ENCODE measurements at regions not wholly inside any gene's neighbourhood (a gene's known extent, or its start where the extent isn't known, plus 50 kb on each side); places are given as distances from the start of the nearest gene placed in this dataset.
"Not testable (repeated sequence)": the region's sequence is repeated elsewhere in the genome, so short reads cannot be mapped to it uniquely, and the experiment has no call there.

DNA sequence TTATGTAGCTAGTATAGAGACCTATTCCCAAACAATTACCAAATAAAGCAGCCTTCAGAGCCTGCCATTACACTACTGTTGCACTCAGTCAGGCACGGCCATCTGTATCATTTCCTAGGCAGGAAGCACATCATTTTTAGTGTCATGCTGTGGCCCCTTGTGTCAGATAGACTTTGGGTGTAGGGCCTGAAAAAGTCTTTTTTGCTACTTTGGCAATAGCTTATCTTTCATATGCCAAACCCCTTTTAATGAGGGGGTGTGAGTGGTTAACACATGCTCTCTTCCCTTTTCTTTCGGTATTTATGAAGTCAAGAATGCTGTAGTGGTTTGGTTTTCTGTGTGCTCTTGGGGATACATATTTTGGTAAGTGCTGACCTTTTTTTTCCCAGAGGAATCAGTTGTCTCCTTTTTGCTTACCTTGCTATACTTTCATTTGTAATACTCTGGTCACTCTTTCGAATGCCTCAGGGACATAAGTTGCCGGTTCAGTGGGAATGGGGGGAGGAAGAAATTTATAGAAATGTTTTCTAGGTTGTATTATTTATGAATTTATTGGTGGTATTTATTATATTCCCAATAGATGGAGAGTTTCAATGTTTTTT, 209.8 kb downstream of the CSNK1G3 start:
- no peak for DNase-seq

DNA sequence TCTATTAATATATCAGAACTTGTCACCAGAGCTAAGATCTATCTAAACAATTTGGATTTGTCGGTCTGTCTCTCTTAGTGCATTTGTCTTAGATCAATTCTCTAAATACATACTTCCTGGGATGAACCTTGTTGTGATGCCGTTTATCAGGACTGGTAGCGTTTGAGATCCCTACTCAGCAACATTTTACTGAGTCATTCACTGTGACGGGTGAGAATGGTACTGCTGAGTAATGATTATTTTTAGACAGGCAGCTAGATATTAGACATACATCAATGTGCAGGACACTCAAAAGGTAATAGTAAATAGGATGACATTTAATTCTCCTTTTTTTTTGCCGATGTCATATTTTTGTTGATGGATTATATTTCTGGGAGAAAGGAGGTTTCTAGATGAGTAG, 209.0 kb downstream of the CSNK1G3 start:
- no peak for DNase-seq

DNA sequence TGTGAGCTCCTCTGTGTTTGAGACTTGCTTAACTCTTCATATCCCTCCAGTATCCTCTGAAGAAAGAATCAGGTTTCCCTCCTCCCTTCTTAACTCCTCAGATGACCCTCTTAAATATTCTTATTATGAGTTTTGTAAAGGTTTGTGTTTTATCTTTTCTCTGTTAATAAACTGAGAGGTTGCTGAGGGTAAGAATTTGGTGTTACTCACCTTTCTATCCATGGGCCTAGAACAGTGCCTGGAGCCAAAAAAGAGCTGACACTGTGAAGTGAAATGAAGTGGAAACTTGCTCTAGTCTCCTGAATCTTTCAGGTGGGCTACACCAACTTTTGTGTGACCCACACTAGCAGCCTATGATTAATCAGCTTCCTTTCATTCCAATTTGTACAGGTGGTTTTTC, 208.4 kb downstream of the CSNK1G3 start:
- no peak for DNase-seq

DNA sequence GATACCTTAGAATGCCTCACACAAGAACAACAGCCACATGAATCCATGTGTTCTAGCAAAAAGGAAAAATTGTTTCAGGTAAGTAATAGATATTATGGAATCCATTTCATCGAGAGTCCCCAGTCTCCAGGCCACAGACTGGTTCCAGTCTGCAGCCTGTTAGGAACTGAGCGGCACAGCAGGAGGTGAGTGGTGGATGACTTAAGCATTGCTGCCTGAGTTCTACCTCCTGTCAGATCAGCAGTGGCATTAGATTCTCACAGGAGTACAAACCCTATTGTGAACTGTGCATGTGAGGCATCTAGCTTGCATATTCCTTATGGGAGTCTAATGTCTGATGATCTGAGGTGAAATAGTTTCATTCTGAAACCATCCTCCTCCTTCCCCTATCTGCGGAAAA, 207.0 kb downstream of the CSNK1G3 start:
- no peak for DNase-seq

DNA sequence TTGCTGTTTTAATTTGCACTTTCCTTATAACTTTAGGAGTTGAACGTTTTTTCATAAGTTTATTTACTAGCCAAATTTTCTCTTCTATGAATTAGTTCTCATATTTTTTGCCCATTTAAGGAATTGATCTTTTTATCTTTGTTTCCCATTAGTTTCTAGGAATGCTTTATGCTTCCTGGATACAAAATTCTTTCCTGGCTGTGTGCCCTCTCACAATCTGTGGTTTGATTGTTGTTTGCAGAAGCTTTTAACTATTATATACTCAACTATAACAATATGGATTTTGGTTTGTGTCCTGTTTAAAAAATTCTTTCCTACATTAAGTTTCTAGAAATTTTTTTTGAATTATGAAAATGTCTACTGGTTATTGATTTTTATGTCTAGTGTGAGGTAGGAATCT, 206.3 kb downstream of the CSNK1G3 start:
- DNase-seq, result no peak

DNA sequence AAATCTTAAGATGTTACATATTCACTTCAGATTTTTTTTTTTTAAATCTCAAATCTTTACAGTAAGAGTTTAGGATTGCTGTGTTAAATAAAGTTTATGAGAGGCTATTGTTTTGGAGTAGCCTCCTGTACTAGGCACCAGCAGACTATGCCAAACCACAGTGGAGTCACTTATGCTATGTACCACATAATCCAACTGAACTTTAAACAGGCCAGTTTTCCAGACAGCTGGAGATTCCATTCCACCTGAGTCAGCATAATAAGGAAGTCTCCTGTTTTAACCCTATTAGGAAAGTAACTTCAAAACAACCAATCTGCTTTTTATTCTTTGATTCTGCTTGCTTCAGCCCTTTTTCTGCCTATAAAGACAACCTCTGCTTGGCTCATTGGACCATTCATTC, 205.2 kb downstream of the CSNK1G3 start:
- DNase-seq, result no peak

DNA sequence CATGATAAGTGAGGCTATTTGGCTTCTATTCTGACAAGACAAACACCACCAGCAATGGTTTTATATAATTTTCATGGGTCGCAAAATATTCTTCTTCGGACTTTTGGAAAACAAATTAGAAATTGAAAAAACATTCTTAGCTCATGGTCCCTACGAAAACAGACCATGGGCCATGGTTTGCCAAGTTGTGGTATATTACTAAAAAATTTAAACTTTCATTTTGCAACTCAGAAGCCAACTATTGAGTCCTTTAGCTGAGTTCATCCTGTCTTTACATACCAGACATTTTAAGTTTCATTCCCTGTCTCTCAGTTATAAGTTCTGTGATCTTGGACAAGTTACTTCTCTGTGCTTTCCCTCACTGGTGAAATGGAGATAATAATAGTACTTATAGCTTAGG, 198.1 kb downstream of the CSNK1G3 start:
- no peak for DNase-seq

DNA sequence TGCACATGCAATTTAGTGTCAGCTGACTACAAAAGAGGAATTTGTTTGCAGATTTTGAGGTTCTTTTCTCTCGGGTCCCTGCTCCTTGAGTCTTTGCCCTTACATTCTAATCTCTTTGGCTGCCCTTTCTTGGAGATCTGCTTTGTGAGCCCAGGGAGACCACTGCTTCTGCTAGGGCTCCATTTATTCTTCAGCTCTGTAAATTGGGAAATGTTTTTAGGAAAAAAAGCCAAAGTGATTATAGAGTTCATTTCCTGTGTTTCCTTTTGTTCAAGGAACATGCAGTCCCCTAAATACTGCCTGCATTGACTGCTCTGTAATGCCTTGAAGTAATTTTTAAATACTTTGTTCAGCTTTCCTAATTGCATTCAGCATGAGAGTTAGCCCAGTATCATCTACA, 197.4 kb downstream of the CSNK1G3 start:
- DNase-seq, result no peak

DNA sequence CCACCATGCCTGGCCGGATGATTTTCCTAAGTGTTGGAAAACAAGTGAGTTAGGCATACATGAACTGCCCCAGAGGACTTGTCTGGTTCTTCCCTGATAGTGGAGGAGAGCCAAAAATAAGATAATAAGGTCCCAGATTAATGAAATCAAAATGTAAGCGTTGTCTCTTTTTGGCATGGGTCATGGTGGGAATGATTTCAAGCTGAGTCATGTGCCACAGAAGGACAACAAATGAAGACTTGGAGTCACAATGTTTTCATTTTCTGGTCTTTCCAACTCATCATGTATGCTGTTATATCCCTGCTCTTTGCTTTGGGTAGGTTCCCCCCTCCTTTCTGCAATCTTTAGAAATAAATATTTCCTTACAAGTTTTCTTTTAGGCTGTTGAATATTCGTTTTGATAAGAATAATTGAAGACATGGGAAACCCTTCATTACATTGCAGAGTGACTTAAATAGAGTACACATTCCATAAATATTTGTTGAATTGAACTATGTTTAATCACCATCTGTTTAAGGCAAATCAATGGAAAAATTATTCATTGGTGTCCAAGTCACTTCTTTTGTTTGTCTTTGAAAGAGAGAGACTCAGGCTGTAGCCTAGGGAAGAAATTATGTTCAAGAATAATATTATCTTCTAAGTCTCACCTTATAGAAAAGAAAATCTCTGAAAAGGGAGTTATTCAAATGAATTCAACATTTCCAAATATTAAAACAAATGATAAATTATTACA, 196.3 kb downstream of the CSNK1G3 start:
- DNase-seq, result no peak

DNA sequence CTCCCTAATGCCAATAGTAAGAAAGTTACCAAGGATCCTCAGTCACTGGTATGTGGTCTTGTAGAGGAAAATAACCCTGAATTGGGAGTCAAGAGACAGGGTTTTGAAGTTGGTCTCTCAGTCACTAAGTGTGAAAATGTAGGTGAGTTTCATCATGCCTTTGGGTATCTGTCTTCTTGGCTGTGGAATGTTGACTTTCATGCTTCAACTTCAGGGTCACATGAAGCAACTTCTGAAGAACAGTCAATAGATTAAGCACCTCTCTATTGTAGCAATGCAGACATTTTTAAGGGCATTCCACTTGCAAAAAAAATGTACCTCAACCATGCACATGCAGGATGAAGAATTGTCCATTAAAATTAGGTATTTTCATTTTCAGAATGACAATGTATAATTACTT, 194.6 kb downstream of the CSNK1G3 start:
- DNase-seq, result no peak

DNA sequence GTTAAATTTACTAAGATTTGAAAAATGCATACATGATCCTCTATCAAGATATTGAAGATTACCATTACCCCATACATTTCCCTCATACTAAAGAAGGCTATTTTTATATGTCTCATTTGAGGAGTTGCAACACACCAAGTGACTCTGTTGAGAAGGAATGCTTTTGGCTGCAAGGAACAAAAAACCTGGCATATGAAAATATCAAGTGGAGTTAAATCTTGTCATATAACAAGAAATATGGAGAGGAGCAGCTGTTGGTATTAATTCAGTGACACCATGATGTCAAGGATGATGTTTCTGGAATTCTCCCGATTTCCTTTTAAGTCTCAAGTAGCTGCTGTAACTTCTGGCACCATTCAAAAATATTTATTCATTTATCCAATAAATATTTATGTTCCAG, 193.8 kb downstream of the CSNK1G3 start:
- DNase-seq, result no peak

DNA sequence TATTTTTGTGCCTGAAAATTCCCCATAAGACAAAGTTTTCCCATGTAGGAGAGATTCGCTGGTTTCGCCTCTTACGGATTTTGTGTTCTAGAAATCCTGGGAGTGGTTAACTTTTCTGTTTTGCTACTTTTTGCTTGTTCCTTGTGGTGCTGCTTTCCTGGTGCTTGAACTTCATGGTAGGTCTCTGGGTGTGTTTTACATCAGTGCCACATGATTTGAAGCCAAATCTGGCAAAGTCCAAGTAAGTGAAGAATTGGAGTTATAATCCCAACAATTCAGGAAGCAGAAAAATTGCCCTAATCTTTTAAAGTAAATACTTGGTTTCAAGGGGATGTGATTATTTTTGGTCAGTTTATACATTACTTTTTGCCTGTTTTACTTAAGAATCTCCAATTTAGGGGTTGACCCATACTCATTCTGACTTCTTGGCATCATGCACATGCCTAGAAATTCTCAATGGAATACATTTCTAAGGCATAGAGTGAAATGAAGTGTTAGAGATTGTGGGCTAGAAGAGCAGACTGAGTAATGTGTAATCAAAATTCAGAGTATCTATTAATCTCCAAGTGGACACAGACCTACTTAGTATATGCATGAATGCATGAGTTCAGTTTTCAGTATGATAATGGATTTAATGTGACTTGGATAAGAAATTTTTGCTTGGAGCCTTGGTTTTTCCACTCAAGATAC, 189.7 kb downstream of the CSNK1G3 start:
- DNase-seq, result no peak

DNA sequence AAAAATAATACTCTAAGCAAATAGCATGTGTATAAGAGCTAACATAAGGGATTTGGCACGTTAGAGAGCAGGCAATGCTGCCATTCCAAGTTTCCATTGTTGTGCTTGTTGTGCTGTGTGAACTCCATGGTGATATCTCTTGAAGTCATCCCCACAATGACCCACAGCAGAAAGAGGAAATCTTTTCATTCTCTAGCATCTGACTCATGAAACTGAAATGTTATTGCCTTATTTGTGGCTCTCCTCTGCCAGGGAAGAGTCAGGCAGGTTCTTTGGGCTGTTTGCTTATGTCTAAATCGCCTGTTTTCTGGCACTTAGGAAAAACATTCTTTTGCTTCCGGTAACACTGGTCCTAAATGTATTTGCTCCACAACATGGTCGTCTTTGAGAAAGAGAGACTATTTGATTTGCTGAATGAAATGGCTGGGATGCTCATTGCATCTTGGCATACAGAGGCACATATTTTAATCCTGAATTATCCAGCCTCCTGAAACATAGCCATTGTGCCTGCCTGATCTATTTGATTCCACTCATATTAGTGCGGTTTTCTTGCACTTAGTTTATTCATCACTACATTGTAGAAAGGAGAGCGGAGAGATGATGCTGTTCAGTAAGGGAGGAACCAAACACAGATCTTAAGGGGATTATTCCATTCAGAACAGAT, 188.8 kb downstream of the CSNK1G3 start:
- DNase-seq, result no peak

DNA sequence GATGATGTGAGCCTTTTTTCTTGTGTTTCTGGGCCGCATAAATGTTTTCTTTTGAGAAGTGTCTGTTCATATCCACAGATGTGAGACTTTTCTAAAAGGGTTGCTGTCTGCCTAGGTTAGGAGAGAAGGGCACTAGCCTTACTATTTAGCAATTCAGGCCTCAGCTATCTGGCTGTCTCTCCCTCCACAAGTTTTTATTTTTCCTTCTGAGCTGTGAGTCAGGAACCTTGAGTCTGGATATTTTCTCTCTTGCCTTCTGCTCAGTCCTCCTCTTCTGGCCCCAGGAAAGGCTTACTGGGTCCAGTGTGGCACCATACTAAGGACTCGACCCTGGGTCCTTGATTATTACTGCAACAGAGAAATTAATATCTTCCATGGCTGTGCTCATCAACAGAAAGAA, 187.6 kb downstream of the CSNK1G3 start:
- no peak for DNase-seq

DNA sequence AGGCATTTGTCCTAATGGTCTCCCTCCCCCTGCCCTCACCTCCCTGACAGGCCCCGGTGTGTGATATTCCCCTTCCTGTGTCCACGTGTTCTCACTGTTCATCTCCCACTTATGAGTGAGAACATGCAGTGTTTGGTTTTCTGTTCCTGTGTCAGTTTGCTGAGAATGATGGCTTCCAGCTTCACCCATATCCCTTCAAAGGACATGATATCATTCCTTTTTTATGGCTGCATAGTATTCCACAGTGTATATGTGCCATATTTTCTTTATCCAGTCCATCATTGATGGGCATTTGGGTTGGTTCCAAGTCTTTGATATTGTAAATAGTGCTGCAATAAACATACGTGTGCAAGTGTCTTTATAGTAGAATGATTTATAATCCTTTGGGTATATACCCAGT, 187.0 kb downstream of the CSNK1G3 start:
- DNase-seq, result not testable (repeated sequence)

DNA sequence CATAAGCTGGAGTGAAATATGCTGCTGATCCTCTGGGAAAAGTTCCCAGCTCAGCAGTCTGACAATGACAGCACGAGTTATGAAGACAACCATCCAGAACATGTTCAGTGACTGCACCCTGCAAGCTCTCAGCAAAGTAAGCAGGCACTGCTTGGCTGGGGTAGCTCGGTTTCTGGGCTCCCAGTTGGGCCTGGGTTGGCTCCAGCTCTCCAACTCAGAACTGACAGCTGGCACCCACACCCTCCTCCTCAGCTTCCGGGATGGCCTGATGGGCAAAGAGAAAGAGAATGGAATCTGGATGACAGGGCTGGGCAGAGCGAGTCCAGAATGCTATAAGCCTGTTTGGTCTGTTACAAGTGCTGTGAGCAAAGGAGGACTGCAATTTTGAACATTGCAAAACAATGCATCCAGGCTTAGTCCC, 185.0 kb downstream of the CSNK1G3 start:
- DNase-seq, result no peak

DNA sequence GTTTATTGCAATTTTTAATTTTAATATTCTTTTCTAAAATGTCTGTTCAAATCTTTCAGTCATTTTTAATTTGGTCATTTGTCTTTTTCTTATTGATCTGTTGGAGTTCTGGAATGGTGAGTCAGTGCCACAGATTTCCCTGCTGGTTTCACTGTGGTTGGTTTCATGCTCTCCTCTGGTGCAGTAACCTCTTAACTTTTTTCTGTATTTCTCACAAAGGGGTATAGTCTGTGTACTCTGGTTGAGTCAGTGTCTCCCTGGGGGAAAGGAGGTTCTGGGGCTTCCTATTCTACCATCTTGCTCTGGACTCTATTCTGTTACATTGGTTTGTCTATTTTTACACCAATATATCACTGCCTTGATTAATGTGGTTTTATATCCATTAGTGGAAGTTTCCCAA, 178.8 kb downstream of the CSNK1G3 start:
- DNase-seq, result no peak

DNA sequence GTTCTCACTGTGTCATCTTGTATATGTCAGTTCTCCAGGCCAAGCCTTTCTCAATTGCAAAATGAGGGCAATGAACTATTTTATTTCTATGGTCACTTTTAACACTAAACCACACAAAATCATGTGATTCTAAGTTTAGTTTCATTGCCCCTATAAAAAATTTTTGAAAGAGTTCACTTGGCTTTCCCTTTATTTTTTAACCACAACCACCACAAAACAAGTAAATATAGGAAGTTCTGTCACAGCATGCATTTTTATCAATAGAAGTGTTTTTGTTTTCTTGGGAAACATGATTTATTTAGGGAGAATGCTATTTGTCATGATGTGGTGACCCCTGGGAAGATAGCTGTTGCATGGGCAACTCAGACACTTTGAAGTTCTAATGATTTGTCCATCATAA, 169.1 kb downstream of the CSNK1G3 start:
- no peak for DNase-seq

DNA sequence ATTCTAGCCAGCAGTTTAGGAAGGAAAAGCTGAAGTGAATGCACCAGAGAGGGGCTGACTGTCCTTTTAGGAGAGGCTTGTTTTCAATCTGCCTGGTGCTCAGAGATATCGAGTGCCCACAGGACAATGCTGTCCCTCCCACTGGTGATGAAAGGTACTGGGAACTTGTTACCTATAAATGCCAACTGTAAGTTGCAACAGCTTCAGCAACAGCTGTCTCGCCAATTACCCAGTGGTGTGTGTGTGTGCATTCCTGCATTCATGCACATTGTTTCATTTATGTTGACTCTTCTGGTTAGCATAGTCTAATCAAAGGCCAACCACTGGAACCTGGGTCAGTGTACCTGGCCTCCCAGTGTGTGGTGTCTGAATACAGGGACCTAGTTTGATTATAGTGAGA, 161.1 kb downstream of the CSNK1G3 start:
- DNase-seq, result no peak

DNA sequence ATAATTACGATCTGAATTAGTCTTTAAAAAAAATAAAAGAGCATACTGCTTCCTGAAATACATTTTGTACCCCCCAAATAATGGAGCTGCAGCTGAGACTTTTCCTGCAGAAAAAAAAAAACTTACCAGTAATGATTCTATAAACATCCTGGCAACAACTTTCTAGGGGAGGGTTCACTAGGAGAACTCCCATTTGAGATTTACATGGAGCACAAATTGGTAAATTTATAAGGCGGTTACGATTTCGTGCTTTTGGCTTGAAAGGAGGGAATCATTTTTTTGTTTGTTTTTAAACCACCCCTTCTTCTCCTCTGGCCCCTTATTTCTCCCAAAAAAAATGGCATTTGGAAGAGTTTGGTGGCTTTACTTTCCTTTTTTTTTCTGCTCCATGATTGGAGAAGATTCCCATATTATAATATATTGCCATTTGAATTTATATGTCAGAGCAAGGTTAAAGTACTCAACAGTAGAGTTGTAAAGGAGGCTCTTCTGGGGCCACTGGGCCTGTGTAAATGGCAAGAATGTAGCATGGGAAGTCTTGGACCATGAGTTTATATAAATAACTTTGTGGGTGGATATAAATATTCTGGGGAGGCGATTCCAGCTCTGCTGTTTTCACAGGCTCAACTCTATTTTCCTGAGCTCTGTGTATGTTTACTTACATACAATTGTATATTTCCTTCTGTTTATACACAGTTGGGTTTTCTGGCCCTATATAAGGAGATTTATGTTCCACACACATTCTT, 159.9 kb downstream of the CSNK1G3 start:
- no peak for DNase-seq

DNA sequence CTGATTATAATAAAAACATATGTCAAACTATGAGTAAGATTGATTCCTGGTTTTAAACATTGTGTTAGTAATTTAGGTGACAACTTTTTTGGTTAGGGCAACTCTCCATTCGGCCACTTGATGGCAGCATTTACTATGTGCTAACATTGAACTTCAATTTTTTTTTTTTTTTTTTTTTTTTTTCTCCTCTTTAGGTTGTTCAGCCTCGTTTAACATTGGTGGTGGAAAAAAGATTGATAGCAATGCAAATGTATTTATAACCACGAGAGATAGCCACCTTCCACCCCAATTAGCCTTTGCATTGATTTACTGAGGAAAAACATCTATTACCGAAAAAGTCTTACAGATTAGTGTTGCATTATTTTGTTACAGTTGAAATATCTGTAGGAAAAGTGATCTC, 159.1 kb downstream of the CSNK1G3 start:
- peak; percentile 69 for DNase-seq

All from stimulated activated CD8-positive, alpha-beta memory T cell treated with anti-CD3 and anti-CD28 coated beads, Interleukin-4, amount 100 ng/mL, for 48 hours (primary cell).